ENCODE measurements at regions not wholly inside any gene's neighbourhood (a gene's known extent, or its start where the extent isn't known, plus 50 kb on each side); places are given as distances from the start of the nearest gene placed in this dataset.
"Not testable (repeated sequence)": the region's sequence is repeated elsewhere in the genome, so short reads cannot be mapped to it uniquely, and the experiment has no call there.

DNA sequence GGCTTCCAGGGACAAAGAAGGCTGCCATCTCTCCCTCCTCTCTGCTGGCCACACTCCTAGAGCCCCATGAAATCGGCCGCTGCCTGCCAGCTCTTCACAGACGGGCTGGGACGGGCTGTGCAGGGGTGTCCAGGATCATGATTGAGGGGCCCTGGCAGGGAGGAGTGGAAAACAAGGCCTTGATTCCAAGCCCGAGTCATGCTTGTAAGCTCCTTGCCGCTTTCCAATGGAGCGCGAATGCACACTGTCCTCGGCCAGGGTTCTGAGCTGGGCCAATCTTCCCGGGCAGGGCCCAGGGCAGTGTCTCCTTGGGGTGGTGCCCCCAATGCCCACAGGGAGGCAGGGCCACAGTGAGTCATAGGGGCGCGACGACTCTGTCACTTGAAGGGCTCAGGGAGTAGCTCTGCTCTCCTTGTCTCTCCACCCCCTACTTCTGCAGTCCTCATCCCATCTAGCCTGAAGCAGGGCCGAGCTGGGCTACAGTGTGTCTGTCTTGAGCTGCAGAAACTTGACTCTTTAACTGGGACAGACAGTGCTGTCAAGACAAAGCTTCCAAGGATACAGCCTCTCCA is 186.2 kb upstream of the SVIL start:
- no peak for DNase-seq

DNA sequence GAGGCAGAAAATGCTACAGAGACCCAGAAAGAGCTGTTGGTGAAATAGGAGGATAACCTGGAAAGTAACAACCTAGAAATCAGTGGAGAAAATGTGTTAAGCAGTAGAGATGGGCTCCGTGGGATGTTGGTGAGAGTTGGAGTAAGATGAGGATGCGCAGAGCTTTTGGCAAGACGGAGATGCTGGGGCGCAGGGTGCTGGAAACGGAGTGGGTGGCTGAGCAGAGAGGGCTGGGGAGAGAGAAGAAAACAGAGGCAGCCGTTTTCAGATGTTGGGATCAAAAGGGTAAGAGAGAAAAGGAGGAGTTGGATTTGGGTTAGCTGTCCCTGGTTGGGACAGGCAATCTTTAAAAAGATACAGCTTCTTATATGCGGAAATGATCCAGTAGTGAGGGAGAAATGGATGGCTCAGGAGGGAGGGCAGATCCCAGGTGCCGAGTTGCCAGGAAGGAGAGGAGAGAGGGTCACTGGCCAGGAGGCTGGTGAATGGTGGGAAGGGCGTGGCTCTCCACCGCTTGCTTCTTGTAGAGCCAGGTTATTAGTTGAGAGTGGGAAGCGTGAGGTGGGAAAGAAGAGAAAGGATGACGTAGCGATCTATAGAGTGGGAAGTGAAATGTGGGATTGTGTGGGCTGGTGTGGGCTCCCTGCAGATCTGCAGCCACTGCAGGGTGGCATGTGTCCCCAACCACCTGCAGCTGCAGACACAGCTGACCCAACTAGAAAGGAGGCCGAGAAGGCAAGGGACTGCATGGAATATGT is 182.2 kb upstream of the SVIL start:
- no peak for DNase-seq

DNA sequence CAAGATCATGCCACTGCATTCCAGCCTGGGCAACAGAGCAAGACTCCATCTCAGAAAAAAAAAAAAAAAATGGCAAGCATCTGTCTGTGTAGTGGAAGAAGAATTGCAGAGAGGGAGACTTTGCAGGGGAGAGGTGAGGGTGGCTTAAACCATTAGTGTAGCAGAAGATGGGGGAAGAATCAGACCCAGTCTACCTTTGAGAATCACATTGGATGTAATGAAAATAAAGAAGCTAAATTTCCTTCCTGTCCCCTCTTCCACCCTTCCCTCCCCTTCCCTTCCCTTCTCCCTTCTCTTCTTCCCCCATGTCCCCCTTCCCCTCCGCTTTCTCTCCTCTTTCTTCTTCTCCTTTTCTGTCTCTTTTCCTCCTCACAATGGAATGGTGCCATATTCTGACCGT is 180.8 kb upstream of the SVIL start:
- no peak for DNase-seq

DNA sequence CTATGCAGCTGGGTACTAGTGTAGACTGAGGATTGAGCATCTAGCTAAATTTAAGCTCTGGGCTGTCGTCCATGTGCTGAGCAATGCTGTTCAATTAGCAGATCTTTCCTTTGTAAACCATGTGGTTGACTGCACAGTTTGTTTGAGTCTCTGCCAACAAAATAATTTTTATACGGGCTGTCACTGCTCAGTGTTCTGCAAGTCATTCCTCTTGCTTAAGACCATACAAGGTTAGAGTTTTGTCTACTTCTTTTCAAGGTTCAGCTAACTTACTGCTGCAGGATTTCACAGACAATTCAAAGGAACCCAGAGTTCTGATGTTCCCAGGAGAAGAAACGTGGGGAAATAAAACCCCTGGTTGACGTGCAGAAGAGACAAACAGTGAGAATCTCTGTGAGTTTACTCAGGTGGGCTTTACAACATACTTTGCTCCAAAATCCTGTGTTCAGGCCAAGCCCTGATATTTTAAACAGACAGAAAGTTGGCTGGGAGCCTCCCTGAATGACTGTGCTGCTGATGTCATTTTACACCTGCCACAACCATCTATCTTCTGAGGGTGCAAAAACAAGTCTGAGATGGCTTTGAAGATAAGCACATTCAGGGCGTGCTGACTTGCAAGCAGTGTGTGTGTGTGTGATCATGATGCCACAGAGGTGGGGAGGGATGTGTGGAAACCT is 177.1 kb upstream of the SVIL start:
- DNase-seq = peak; percentile 91

DNA sequence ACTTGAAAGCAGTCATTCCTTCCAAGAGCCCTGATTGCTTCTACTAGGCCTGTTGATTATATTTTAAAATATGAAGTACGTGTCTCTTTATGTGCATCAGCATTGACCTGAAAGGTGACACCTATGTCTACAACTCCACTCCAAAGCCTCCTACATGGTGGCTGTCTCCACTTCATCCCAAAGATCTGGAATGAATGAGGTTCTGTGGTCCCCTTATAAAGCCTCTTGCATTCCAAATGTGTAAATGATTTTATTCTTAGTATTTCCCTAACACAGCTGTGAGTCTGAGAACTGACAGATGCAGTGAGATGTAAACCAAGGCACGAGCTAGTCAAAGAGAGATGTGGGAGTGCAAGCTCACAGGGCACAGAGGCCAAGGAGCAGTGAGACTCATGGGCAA is 176.0 kb upstream of the SVIL start:
- DNase-seq = no peak

DNA sequence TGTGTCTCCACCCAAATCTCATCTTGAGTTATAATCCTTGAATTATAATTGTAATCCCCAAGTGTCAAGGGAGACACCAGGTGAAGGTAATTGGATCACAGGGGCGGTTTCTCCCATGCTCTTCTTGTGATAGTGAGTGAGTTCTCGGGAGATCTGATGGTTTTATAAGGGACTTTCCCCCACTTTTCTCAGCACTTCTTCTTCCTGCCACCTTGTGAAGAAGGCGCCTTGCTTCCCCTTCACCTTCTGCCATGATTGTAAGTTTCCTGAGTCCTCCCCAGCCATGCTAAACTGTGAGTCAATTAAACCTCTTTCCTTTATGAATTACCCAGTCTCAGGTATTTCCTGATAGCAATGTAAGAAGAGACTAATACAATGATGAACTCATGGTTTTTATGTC is 175.5 kb upstream of the SVIL start:
- DNase-seq = not testable (repeated sequence)

DNA sequence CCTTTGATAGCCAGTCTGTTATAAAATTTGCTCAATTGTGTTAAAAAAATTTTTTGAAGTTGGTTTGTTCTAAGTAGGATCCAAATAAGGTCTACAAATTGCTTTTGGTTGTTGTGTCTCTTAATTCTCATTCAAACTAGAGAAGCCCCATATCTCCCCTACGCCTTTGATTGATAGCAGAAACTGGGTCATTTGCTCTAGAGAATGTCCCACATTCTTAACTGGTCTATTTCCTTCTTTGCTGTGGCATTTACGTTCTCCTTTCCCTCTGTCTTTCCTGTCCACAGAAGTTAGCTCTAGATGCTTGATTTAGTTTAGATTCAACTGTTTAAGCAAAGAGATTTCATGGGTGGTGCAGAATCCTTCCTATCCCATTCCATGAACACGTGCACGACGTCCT is 174.6 kb upstream of the SVIL start:
- DNase-seq = no peak

DNA sequence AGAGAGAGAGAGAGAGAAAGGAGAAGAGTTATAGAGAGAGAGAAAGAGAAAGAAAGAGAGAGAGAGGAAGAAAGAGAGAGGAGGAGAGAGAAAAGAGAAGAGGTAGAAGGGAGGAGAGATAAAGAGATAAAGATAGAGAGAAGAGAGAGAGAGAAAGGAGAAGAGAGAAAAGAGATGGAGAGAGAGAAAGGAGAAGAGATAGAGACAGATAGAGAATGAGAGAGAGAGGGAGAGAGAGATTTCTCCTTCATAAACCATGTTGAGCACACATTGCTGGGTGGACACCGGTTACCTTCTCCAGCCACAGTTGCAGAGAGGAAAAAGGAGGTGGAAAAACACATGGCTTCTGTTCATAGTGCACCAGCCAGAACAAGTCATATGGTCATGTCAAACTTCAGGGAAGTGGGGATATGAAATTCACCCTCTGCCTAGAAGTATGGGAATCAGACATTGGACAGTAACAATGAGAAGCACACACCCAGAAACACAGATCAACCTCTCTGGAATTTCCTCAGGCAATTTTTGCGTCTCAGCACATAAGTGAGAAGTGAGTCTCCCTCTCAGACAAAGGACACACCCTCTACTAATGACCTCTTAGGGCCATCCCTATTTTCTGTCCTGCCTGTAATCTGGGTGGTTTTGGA is 172.5 kb upstream of the SVIL start:
- DNase-seq = no peak

DNA sequence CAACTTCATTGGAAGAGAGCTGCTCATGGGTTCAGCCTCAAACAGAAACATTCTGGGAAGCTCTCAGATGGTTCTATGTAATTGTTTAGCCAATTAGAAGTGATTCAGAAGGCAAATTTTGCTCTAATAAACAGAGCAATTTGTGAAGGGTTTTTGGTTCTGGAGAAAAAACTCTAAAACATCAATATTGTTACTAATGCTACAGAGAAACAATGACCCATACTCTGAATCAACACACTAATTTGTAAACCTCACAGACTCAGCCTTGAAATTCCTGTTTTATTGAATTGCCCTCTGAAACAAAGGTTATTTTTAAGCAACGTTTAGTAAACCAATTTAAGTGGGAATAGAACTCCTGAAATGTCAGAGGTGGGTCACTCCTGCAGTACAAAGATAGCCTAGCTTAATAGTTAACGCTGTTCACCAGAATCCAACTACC is 171.6 kb upstream of the SVIL start:
- DNase-seq = peak; percentile 19

DNA sequence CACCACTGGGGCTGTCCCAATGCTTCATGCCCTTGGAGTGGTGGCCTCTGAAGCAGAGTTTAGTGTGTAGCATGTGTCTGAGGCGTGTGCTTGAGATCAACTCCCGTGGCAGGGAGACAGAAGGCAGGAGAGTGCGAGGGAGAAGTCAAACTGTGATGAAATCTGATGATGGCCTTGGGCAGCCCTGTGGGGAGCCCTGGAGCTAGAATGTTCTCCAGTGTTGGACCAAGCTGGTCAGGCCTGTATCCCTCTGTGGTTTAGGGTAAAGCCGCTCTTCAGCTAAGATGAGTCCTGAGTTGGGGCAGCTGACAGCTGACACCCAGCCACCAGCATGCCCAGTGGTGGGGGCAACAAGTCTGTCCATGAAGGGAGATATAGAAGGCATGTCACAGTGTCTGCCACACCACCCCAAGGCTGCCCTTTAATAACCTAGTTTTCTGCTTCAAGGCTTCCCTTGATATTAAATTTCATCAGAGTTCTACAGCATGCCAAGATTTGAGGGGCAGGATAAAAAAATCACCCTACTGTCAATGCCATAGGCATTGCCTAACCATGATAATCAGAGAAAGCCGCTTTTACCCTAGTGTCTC is 170.5 kb upstream of the SVIL start:
- no peak for DNase-seq

DNA sequence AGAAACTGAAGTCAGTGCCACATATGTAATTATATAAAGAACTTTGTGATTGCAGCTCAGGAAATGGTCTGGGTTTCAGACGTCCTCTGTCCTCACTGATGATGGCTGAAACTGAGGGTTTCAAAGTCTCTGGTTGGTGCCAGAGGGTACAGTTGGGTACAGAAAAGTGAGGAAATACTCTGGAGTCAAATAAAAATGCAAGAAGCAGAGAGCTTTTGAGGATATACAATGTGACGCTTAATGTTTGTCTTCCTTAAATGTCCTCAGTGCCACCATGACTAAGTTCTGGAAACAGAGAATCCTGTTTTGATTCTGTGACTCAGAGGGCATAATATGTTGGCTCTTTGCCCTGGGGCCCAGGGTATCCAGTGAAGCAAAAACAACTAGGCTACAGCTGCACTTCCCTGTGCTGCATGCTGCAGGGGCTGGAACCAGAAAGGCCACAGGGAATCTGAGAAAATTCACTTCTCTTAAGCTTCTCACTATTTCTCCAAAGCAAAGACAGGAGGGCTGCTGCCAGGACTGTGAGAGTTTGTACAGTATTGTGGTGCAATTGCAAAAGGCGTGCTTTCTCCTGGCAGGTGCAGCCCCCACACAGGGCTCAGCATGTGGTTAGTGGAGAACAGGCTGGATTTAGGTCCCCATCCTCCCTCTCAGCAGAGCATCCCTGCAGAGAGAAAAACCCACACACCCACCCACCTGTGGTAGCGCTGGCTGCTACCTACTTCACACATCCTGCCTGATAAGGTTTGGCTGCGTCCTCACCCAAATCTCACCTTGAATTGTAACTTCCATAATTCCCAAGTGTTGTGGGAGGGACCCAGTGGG is 169.5 kb upstream of the SVIL start:
- DNase-seq = peak; percentile 89

DNA sequence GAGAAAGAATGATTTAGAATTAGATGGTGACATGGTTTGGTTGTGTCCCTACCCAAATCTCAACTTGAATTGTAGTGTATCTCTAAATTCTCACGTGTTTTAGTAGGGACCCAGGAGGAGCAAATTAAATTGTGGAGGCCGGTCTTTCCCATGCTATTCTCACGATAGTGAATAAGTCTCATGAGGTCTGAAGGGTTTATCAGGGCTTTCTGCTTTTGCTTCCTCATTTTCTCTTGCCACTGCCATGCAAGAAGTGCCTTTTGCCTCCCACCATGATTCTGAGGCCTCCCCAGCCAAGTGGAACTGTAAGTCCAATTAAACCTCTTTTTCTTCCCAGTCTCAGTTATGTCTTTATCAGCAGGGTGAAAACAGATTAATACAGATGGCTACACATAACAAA is 167.4 kb upstream of the SVIL start:
- DNase-seq = no peak

DNA sequence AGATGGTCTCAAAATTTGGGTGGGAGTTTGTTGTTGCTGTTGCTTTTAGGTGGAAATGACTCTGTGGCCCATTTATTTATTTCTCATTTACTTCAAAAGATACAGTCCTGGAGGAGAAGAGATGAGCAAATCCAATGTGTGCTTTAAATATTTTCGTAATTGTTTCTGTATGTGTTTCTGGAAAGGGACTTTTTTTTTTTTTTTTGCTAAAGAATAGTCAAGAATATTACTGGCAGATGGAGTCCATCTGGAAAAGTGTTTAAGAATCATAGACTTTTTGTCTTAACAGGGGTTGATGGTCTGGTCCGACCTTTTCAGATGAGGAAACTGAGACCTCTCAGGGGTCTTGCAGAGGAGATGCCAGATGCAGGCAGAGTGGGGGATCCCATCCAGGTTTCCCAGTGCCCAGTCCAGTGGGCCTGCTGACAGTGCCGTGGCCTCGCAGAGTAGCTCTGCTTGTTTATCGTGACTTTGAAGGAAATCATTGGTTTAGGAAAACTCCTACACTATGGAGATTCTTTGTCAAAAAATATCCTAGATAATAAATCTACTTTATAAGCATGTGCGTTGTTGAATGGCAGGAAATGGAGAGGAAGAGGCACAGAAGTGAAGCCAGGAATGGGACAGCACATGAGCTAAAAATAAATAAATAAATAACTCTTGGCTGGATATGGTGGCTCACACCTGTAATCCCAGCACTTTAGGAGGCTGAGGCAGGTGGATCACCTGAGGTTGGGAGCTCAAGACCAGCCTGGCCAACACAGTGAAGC is 164.3 kb upstream of the SVIL start:
- no peak for DNase-seq

DNA sequence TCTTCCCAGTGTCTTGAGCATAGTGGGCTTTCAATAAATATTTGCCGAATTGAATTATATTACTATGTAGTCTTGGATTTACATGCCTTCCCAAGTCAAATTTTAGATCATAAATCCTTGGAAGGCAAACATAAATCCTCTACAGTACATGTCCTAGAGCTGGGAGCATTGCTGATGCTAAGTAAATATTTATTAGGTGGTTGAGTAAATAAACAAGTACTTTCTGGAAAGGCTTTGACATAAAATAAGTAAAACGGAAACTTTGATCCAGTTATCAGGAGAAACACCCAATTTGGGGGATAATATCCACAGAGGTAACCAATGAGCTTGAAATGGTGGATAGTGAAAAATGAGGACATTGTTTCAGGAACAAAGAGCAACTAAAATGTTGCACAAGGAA is 162.8 kb upstream of the SVIL start:
- DNase-seq = no peak

DNA sequence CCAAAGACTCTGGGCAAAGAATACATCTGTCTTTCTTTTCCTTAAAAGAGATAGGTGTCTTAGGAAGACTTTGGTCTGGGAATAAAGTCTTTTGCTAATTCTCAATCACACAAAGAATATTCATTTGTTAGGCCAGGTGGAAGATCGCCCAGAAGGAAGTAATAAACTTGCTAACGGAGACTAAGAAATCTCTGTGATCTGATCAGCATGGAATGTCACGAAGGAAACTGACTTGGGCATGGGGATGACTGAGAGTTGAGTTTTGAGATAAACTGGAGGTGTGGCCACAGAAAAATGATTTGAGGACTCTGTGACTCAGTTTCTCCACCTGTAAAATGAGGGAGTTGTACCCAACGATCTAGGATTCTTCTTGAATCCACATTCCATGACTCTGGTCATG is 161.1 kb upstream of the SVIL start:
- DNase-seq = no peak

DNA sequence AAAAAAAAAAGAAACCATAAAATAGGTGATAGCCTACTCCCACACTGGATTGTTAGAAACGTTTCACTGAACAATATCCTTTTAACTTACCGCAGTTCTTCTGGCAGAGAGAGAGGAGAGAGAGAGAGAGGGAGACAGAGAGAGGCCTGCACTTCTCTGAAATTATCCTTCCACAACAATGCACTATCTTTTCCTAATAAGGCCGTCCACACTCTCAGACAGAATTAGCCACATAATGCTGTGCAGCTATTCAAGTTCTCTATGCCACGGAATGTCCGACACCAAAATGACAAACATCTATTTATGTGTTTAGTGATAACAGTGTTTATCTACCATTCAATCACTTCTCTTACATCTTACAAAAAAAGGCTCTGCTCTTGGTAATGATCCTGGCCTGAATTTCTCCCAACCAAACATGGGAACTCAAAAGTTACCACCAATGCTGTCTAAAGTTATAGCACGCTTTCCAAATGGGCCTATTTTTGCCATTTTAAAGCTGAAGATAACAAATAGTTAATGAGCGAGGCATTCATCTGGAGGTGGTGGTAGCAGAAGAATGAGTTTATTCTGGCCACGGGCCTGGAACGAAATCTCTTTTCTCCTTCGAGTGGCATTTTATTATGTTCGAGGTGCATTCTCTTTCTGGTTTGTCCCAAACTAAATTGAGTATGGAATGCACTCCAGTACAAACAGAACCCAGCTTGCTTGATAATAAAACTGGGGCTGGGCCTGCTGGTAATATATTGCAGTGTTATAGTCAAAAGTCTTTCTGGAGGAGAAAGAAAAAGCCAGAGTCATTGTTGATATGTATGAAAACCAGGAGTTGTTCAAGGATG is 160.2 kb upstream of the SVIL start:
- DNase-seq = no peak

DNA sequence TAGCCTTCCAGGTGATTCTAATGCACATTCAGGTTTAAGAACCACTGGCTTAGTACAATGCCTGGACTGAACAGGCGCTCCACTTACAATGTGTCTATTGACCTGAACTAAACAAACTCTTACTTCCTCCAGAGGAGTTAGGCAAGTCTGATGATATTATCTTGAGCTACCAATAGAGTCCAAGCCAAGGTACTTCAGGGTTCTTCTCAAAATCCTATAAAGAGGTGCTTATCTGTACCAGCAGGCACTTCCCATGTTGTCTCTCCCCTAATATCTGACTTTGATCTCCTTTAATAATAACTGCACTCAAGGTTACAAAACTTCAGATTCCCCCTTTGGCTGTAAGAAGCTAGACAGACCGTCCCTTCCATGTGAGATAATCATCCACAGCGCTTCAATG is 157.0 kb upstream of the SVIL start:
- no peak for DNase-seq

DNA sequence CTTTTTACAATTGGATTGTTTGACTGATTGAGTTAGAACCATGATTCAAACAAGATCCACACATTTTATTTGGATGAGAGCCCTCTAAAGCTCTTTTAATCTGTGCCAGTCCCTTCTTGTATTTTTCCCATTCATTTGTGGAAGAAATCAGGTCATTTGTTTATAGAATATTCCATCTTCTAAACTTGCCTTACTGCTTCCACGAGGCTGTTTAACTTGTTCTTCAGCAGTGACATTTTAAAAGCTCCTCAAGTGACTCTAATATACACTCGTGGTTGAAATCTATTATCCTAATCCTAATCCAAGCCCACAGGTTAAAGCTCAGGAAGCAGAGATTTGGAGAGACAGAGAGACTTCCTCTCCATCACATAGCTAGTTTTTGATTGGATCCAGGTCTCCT is 155.4 kb upstream of the SVIL start:
- DNase-seq = no peak

DNA sequence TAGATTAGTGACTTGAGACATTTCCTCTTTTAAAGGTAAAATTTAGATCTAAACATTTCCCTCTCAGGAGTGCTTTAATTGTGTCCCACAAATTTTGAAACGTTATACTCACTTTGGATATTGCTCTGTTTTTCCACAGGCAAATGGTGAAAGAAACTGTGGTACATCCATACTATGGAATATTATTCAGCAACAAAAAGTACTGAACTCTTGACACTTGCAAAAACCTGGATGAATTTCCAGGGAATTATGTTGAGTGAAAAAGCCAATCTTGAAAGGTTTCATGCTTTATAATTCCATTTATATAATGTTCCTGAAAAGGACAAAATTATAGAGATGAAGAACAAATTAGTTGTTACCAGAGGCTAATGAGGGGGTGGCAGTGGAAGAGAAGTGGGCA is 153.3 kb upstream of the SVIL start:
- DNase-seq = no peak

DNA sequence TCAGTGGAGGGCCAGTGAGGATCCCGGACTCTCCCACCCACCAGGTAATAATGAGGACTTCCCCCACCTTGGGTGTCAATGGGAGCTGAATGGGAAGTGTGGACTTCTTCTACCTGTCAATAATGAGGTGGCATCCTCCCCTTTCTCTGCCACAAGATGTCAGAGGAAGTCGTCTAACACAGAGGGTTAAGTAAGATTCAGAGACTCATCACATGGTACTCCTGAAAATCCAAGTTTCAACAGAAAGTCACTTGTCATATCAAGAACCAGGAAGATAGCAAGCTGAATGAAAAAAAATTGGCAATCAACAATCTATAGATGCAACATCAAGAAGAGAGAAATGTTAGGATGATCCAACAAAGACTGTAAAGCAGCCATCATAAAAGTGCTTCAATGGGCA is 150.9 kb upstream of the SVIL start:
- no peak for DNase-seq
